ENCODE measurements at regions not wholly inside any gene's neighbourhood (a gene's known extent, or its start where the extent isn't known, plus 50 kb on each side); places are given as distances from the start of the nearest gene placed in this dataset.

DNA sequence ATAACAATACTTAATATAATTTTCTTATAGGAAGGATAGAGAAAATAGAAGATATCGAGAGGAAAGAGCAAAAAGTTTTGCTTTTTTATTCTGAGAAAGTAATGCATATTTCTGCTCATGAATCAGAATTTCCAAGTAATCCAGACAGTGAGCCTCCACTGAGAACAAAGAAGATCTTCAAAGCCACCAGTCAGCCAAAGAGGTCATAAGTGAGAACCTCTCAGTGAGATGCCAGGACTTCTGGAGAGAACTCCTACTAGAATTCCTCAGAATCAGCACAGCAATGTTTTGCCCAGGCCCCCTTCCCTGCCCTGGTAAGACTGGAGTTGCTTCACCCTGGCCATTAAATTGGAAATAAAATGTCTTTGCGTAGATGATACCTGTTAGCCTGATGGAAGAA, 254.4 kb upstream of the FAT4 start (continued):
- TF ChIP-seq, protein P1, sequence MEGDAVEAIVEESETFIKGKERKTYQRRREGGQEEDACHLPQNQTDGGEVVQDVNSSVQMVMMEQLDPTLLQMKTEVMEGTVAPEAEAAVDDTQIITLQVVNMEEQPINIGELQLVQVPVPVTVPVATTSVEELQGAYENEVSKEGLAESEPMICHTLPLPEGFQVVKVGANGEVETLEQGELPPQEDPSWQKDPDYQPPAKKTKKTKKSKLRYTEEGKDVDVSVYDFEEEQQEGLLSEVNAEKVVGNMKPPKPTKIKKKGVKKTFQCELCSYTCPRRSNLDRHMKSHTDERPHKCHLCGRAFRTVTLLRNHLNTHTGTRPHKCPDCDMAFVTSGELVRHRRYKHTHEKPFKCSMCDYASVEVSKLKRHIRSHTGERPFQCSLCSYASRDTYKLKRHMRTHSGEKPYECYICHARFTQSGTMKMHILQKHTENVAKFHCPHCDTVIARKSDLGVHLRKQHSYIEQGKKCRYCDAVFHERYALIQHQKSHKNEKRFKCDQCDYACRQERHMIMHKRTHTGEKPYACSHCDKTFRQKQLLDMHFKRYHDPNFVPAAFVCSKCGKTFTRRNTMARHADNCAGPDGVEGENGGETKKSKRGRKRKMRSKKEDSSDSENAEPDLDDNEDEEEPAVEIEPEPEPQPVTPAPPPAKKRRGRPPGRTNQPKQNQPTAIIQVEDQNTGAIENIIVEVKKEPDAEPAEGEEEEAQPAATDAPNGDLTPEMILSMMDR (IDR thresholded peaks at IDR 0.05 in 2 of 3, conservative IDR thresholded peaks at IDR 0.05 in 1 of 3; ENCODE audit: insufficient read depth in 2 of 3, low read depth in 1 of 3, low read length in 3 of 3): no peak
- TF ChIP-seq ZBED1 (IDR thresholded peaks at IDR 0.05) (no peak), FOS (IDR thresholded peaks at IDR 0.05; ENCODE audit: extremely low read depth, insufficient read length) (no peak), NCOA1 (IDR thresholded peaks at IDR 0.05; ENCODE audit: low read depth) (no peak), EHMT2 (IDR thresholded peaks at IDR 0.05) (no peak), ZNF184 (CRISPR knock-in tag; IDR thresholded peaks at IDR 0.05) (no peak), PHF21A (IDR thresholded peaks at IDR 0.05; ENCODE audit: borderline replicate concordance, low read depth) (no peak), XRCC3 (IDR thresholded peaks at IDR 0.05) (no peak)
- TF ChIP-seq, protein P2, sequence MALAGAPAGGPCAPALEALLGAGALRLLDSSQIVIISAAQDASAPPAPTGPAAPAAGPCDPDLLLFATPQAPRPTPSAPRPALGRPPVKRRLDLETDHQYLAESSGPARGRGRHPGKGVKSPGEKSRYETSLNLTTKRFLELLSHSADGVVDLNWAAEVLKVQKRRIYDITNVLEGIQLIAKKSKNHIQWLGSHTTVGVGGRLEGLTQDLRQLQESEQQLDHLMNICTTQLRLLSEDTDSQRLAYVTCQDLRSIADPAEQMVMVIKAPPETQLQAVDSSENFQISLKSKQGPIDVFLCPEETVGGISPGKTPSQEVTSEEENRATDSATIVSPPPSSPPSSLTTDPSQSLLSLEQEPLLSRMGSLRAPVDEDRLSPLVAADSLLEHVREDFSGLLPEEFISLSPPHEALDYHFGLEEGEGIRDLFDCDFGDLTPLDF (CRISPR knock-in tag; IDR thresholded peaks at IDR 0.05): no peak

DNA sequence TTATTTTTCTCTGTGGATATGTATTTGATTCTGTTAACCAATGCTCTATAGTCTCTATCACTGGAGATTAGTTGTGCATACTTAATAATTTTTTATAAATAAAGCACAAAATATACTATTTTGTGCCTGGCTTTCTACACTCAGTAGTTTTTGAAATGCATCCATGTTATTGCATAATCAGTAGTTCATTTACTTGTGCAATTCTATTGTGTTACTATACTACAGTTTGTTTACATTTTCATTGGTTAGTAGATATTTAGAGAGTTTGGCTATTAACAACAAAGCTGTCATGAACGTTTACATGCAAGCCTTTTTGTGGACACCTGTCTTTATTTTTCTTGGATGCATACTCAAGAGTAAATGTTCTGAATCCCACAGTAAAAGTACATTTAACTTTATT, 265.0 kb upstream of the FAT4 start:
- Histone ChIP-seq H3K4me2 (ENCODE audit: insufficient read depth, low read length) (no peak overlapping the region), H3K4me3 (no peak overlapping the region), H3K36me3 (ENCODE audit: control insufficient read depth, insufficient read depth, low read length) (no peaks in the 10 kb centered on the region), H3K9me3 (replicated peaks; ENCODE audit: control insufficient read depth, insufficient read depth, low read depth, low read length) (no peaks in the 10 kb centered on the region), H3K9ac (ENCODE audit: insufficient read depth in 1 of 2, low read depth in 2 of 2, low read length in 2 of 2) (no peak overlapping the region), H3K27ac (ENCODE audit: extremely low read depth, low read depth, low read length) (no peak overlapping the region), H3K4me1 (replicated peaks in 1 of 2; ENCODE audit: control insufficient read depth in 2 of 2, insufficient read depth in 2 of 2, low read length in 2 of 2) (no peaks in the 10 kb centered on the region), H3K79me2 (ENCODE audit: control insufficient read depth, insufficient read depth, low read length) (no peaks in the 10 kb centered on the region), H4K20me1 (replicated peaks; ENCODE audit: control insufficient read depth, insufficient read depth, low read length) (no peaks in the 10 kb centered on the region), H3K9me1 (ENCODE audit: control insufficient read depth, insufficient read depth, low read length) (no peaks in the 10 kb centered on the region), H2AFZ (ENCODE audit: low read depth, low read length) (no peak overlapping the region), H3K27me3 (ENCODE audit: control insufficient read depth in 2 of 2, insufficient read depth in 2 of 2, low read length in 2 of 2) (no peaks in the 10 kb centered on the region)
- in situ Hi-C loops (cut with MboI) (no loop called here), intact Hi-C loops (cut with micrococcal nuclease) (no loop called here)
- no peak for FAIRE-seq
- TF ChIP-seq CEBPG (CRISPR knock-in tag; IDR thresholded peaks at IDR 0.05) (no peak), CEBPG (tag; conservative IDR thresholded peaks at IDR 0.05 in 1 of 2, IDR thresholded peaks at IDR 0.05 in 1 of 2) (peak in 1 of 2 experiments; percentile 69; a peak in 2 of 4 replicates), PHB (CRISPR knock-in tag; IDR thresholded peaks at IDR 0.05) (no peak), NFYB (IDR thresholded peaks at IDR 0.05; ENCODE audit: extremely low read depth, insufficient read length) (no peak), RBM15 (IDR thresholded peaks at IDR 0.05; ENCODE audit: insufficient read depth, low read length) (no peak)
- WGBS (ENCODE audit: insufficient coverage, low coverage, missing lambda C conversion rate): 0% methylated on average over 1 of the region's 1 CpG
- no peak for ATAC-seq
- BruUV-seq (replicated peaks): no TSS peak
- DNase-seq (ENCODE audit: extremely low read depth in 1 of 4, low spot score in 3 of 4): no peak
- ChIA-PET CTCF (ENCODE audit: low intra/inter-chr PET ratio) (no interaction called here), POLR2A (no interaction called here)
